ENCODE measurements at regions not wholly inside any gene's neighbourhood (a gene's known extent, or its start where the extent isn't known, plus 50 kb on each side); places are given as distances from the start of the nearest gene placed in this dataset.

GRCh38 chr5:26662806-26663360 is 375.5 kb downstream of the CDH9 start:
- TF ChIP-seq CTCF (IDR thresholded peaks at IDR 0.05; ENCODE audit: low read length), result no peak
- TF ChIP-seq EZH2phosphoT487 (IDR thresholded peaks at IDR 0.05; ENCODE audit: low read length), result no peak

All from MM.1S (cell line).